ENCODE measurements at regions not wholly inside any gene's neighbourhood (a gene's known extent, or its start where the extent isn't known, plus 50 kb on each side); places are given as distances from the start of the nearest gene placed in this dataset.

- no peaks in the 10 kb centered on the region for H3K36me3 Mint-ChIP-seq
- H3K4me3 Mint-ChIP-seq = no peak overlapping the region
- no peak overlapping the region for H3K27ac Mint-ChIP-seq
- peaks cover 0 to 6% of the 10 kb centered on the region in 2 donors for H3K27me3 Mint-ChIP-seq
- ATAC-seq (replicated peaks) (no peak), DNase-seq (no peak)
- no peaks in the 10 kb centered on the region for H3K9me3 Mint-ChIP-seq
- H3K4me1 Mint-ChIP-seq = peaks cover 16 to 29% of the 10 kb centered on the region in 2 donors
Observed at GRCh38 chr1:56411484-56412180, 167.7 kb downstream of the PLPP3 start.

DNA sequence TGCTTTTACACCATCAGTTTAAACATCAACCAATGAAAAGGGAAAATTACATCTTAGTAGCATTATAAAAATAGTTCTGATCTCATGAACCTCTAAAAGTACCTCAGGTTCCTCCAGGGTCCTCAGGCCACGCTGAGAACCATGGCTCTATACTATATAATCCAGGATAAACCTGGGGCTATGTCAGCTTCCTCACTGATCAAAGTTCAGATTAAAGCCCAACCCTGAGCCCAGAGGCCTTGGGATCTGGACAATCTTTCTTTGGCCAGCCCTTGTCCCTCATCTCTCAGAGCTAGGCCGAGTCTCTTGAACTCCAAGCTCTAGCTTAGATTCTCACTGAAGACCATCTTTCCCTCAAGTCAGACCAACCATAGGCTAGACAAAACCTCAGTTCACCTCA lies 168.3 kb downstream of the PLPP3 start:
- peaks cover 0 to 6% of the 10 kb centered on the region in 2 donors for H3K27me3 Mint-ChIP-seq
- H3K4me3 Mint-ChIP-seq = no peak overlapping the region
- DNase-seq (no peak), ATAC-seq (replicated peaks) (no peak)
- no peaks in the 10 kb centered on the region for H3K9me3 Mint-ChIP-seq
- no peaks in the 10 kb centered on the region for H3K36me3 Mint-ChIP-seq
- no peak overlapping the region for H3K27ac Mint-ChIP-seq
- peaks cover 19 to 35% of the 10 kb centered on the region in 2 donors for H3K4me1 Mint-ChIP-seq

- Mint-ChIP-seq H3K4me1 (peaks cover 19 to 35% of the 10 kb centered on the region in 2 donors), H3K9me3 (no peaks in the 10 kb centered on the region), H3K27ac (no peak overlapping the region), H3K27me3 (peaks cover 0 to 6% of the 10 kb centered on the region in 2 donors), H3K4me3 (no peak overlapping the region), H3K36me3 (no peaks in the 10 kb centered on the region)
- DNase-seq (no peak), ATAC-seq (replicated peaks) (no peak)
Observed at GRCh38 chr1:56410405-56410804, 169.0 kb downstream of the PLPP3 start.

DNA sequence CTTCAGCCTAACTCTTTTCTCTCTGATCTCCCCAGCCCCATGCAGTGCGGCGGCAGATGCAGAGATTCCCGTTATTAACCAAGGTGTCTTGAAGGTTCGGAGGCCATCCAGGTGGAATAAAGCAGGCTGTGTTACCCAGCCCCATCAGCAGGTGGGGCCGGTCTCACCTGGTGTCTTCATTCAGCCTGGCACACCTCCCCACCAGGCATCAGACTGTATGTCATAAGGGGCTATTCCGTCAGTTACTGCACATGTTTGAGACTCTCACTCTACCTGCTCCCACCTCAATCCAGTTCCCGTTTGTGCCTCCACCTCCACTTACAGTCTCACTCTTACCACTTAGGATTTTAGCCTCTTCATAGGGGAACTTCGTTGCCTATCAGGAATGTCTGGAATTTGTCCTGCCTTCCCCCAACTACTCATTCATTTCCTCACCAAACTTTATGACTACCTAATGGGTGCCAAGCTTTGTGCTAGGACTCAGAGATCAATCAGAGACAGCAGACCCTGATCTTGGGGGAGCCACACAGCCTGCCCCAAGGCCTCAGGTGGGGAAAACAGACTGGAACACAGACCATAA lies 170.2 kb downstream of the PLPP3 start:
- no peak for ATAC-seq (replicated peaks)
- Mint-ChIP-seq H3K27ac (no peak overlapping the region), H3K4me3 (no peak overlapping the region)

DNA sequence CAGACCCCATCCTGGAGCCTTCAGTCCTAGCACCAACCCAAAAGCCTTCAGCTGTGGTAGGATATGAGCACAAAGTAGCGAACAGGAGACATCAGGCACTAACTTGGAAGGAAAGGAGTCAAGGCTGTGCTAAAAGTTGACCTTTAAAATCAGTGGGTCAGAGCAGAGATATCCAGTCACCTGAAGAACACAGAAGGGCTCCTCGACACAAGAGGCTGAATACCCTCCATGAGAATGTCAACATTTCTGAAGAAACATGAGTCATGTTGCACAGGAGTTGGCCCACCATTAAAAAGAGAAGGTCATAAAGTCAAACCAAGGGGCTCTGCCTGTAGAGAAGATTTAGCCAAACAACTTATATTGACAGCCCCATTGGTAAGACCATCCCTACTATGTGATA lies 172.5 kb downstream of the PLPP3 start:
- no peak for DNase-seq
- no peaks in the 10 kb centered on the region for H3K9me3 Mint-ChIP-seq
- ATAC-seq (replicated peaks) = peak; percentile 73 to 90
- H3K27ac Mint-ChIP-seq = no peak overlapping the region
- H3K4me3 Mint-ChIP-seq = no peak overlapping the region
- peaks cover 30 to 59% of the 10 kb centered on the region in 2 donors for H3K4me1 Mint-ChIP-seq
- H3K36me3 Mint-ChIP-seq = peaks cover 0 to 4% of the 10 kb centered on the region in 2 donors
- no peaks in the 10 kb centered on the region for H3K27me3 Mint-ChIP-seq

More for the DNA sequence above, 170.2 kb downstream of the PLPP3 start:
- Mint-ChIP-seq H3K36me3 (no peaks in the 10 kb centered on the region), H3K4me1 (peaks cover 28 to 46% of the 10 kb centered on the region in 2 donors), H3K27me3 (peaks cover 0 to 6% of the 10 kb centered on the region in 2 donors), H3K9me3 (no peaks in the 10 kb centered on the region)
- no peak for DNase-seq

DNA sequence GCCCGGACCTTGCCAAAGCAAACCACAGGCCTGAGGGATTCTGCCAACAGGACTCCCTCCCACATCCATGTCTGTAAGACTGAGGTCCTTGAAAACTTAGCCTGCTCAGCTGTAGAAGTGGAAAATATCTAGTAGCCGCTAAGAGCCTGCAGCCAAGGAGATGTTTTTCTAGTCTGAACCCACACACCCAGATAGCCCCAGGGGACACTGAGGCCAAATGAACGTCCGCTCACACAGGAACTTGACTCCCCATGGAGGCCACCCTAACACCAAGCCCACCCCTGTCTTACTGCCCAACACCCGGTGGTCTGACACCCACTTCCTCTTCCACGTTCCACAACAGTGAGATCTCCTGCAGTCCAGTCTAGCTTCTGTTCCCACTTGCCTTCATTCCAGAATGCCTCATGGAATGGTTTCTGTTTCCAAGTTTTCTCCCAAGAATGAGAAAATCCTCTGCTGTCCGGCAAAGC lies 174.8 kb downstream of the PLPP3 start:
- Mint-ChIP-seq H3K27ac (peak overlapping the region; percentile 43), H3K4me1 (peaks cover 38 to 64% of the 10 kb centered on the region in 2 donors), H3K36me3 (peaks cover 0 to 4% of the 10 kb centered on the region in 2 donors)

DNA sequence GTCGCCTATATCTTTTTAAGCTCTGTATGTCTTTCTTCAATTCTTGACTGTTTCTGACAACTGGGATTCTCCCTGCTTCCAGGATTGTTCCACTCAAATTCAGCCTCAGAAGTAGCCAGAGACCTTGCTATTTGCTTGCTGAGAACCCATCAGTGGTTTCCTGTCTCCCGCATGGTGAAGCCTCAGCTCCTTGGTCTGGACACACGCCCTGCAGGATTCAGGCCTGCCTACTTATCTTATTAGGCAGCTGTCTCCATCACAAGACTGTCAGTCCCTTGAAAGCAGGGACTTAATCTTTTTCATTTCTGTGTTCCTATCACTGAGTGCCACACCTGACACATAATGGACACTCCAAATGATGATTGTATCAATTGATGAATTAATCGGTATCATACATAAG lies 175.3 kb downstream of the PLPP3 start:
- Mint-ChIP-seq H3K4me3 (no peak overlapping the region), H3K27me3 (no peaks in the 10 kb centered on the region)
- ATAC-seq (replicated peaks) = no peak

More for the DNA sequence above, 174.8 kb downstream of the PLPP3 start:
- H3K9me3 Mint-ChIP-seq = peaks cover 1 to 4% of the 10 kb centered on the region in 2 donors
- DNase-seq = no peak
- H3K27me3 Mint-ChIP-seq = no peaks in the 10 kb centered on the region
- H3K4me3 Mint-ChIP-seq = no peak overlapping the region
- peak in 1 of 2 donors; percentile 34 for ATAC-seq (replicated peaks)

GRCh38 chr1:56403321-56403720 lies 176.0 kb downstream of the PLPP3 start:
- no peak for ATAC-seq (replicated peaks)
- H3K27ac Mint-ChIP-seq = no peak overlapping the region
- peaks cover 38 to 64% of the 10 kb centered on the region in 2 donors for H3K4me1 Mint-ChIP-seq
- H3K36me3 Mint-ChIP-seq = peaks cover 0 to 4% of the 10 kb centered on the region in 2 donors
- H3K4me3 Mint-ChIP-seq = no peak overlapping the region
- no peak for DNase-seq
- H3K27me3 Mint-ChIP-seq = no peaks in the 10 kb centered on the region
- H3K9me3 Mint-ChIP-seq = peaks cover 1 to 4% of the 10 kb centered on the region in 2 donors

More for the DNA sequence above, 175.3 kb downstream of the PLPP3 start:
- no peak overlapping the region for H3K27ac Mint-ChIP-seq
- peaks cover 1 to 4% of the 10 kb centered on the region in 2 donors for H3K9me3 Mint-ChIP-seq
- peaks cover 38 to 64% of the 10 kb centered on the region in 2 donors for H3K4me1 Mint-ChIP-seq
- no peak for DNase-seq
- H3K36me3 Mint-ChIP-seq = peaks cover 0 to 4% of the 10 kb centered on the region in 2 donors

- Mint-ChIP-seq H3K27ac (no peak overlapping the region), H3K4me3 (no peak overlapping the region), H3K4me1 (peaks cover 27 to 45% of the 10 kb centered on the region in 2 donors), H3K27me3 (peaks cover 0 to 3% of the 10 kb centered on the region in 2 donors), H3K36me3 (peaks cover 0 to 4% of the 10 kb centered on the region in 2 donors), H3K9me3 (peaks cover 1 to 4% of the 10 kb centered on the region in 2 donors)
- DNase-seq = no peak
- ATAC-seq (replicated peaks) = peak; percentile 66 to 85
Observed at GRCh38 chr1:56401191-56401590, 178.2 kb downstream of the PLPP3 start.

- Mint-ChIP-seq H3K27me3 (peaks cover 0 to 3% of the 10 kb centered on the region in 2 donors), H3K9me3 (peaks cover 1 to 4% of the 10 kb centered on the region in 2 donors), H3K36me3 (peaks cover 0 to 4% of the 10 kb centered on the region in 2 donors), H3K4me3 (no peak overlapping the region), H3K27ac (no peak overlapping the region), H3K4me1 (peaks cover 27 to 44% of the 10 kb centered on the region in 2 donors)
- DNase-seq (no peak), ATAC-seq (replicated peaks) (no peak)
Observed at GRCh38 chr1:56400526-56400925, 178.8 kb downstream of the PLPP3 start.

GRCh38 chr1:56399795-56400194 lies 179.6 kb downstream of the PLPP3 start:
- ATAC-seq (replicated peaks) = no peak
- H3K4me1 Mint-ChIP-seq = peaks cover 24 to 38% of the 10 kb centered on the region in 2 donors
- H3K4me3 Mint-ChIP-seq = no peak overlapping the region
- no peak overlapping the region for H3K27ac Mint-ChIP-seq
- no peak for DNase-seq
- H3K9me3 Mint-ChIP-seq = peaks cover 1 to 4% of the 10 kb centered on the region in 2 donors
- peaks cover 0 to 3% of the 10 kb centered on the region in 2 donors for H3K27me3 Mint-ChIP-seq
- H3K36me3 Mint-ChIP-seq = peaks cover 0 to 4% of the 10 kb centered on the region in 2 donors

DNA sequence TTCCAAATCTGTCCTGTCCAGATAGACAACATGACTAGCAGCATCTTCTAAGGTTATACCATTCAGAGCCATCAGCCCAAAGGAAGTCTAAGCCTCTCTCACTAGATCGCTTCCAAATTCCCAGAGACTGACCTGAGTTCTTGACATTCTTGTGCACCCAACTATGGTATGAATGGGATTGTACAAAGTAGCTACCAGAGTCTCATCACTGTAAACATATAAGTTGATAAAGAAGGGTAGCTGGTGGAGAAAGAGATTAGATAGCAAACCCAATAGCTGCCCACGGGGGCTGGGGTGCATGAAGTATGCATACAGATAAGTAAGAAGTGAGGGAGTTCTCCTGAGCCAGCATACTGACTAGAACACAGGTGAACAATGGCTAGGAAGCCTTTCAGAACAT lies 180.0 kb downstream of the PLPP3 start:
- DNase-seq (no peak), ATAC-seq (replicated peaks) (no peak)
- Mint-ChIP-seq H3K36me3 (peaks cover 0 to 4% of the 10 kb centered on the region in 2 donors), H3K27me3 (peaks cover 0 to 3% of the 10 kb centered on the region in 2 donors), H3K4me1 (peaks cover 19 to 33% of the 10 kb centered on the region in 2 donors), H3K9me3 (peaks cover 1 to 4% of the 10 kb centered on the region in 2 donors), H3K4me3 (no peak overlapping the region), H3K27ac (no peak overlapping the region)

DNA sequence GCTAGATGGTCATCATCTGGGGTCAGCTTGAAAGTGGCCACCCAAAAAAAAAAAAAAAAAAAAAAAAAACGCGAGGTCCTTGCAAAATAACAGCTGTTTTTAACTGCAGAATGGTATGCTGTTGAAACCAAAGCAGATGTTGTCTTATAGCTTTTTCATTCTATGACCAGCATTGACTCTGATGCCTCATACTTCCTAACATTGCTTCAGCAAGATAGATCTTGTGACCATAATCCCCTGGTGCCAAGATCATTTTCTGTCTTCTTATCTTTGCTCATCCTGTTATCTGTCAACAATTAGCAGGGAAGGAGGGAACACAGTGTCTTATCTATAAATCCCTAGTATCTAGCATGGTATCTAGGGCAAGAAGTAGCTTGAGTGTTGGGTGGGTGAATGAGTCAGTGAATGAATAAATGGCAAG lies 181.5 kb downstream of the PLPP3 start:
- H3K9me3 Mint-ChIP-seq = peaks cover 1 to 4% of the 10 kb centered on the region in 2 donors
- H3K27ac Mint-ChIP-seq = no peak overlapping the region
- H3K36me3 Mint-ChIP-seq = peaks cover 0 to 4% of the 10 kb centered on the region in 2 donors
- H3K4me1 Mint-ChIP-seq = peaks cover 15 to 24% of the 10 kb centered on the region in 2 donors
- ATAC-seq (replicated peaks) (no peak), DNase-seq (no peak)
- no peak overlapping the region for H3K4me3 Mint-ChIP-seq
- peaks cover 3 to 4% of the 10 kb centered on the region in 2 donors for H3K27me3 Mint-ChIP-seq

GRCh38 chr1:56397409-56397808 lies 182.0 kb downstream of the PLPP3 start:
- Mint-ChIP-seq H3K27me3 (peaks cover 3 to 8% of the 10 kb centered on the region in 2 donors), H3K4me3 (no peak overlapping the region), H3K27ac (no peak overlapping the region), H3K9me3 (peaks cover 1 to 4% of the 10 kb centered on the region in 2 donors), H3K4me1 (peaks cover 15 to 20% of the 10 kb centered on the region in 2 donors), H3K36me3 (peaks cover 0 to 4% of the 10 kb centered on the region in 2 donors)
- DNase-seq = no peak
- no peak for ATAC-seq (replicated peaks)
